DMS153 treated with DMSO at 0.1 percent for 48 hours (cell line): ENCODE measurements at regions not wholly inside any gene's neighbourhood (a gene's known extent, or its start where the extent isn't known, plus 50 kb on each side); places are given as distances from the start of the nearest gene placed in this dataset.

Experiments
- DNase-seq: peaks from one replicate; lab custom pipeline; 2025; ENCODE audit not compliant: unreplicated experiment; lab: John Stamatoyannopoulos, UW

- no peak for DNase-seq
Observed at GRCh38 chr17:27390540-27390939, 65.7 kb upstream of the KSR1 start.

GRCh38 chr17:27391427-27391826, 64.8 kb upstream of the KSR1 start:
- no peak for DNase-seq

GRCh38 chr17:27396045-27396444, 60.2 kb upstream of the KSR1 start:
- no peak for DNase-seq

- no peak for DNase-seq
Observed at GRCh38 chr17:27396941-27397340, 59.3 kb upstream of the KSR1 start.

GRCh38 chr17:27398691-27399090, 57.6 kb upstream of the KSR1 start:
- DNase-seq, result no peak

- DNase-seq, result no peak
Observed at GRCh38 chr17:27400991-27401390, 55.3 kb upstream of the KSR1 start.

GRCh38 chr17:27402943-27403342, 53.3 kb upstream of the KSR1 start:
- DNase-seq, result no peak

GRCh38 chr17:27403480-27404005, 52.7 kb upstream of the KSR1 start:
- DNase-seq, result no peak

- DNase-seq, result no peak
Observed at GRCh38 chr17:27404676-27405075, 51.6 kb upstream of the KSR1 start.
